Fibroblast of skin of left quadriceps (primary cell): ENCODE measurements at regions not wholly inside any gene's neighbourhood (a gene's known extent, or its start where the extent isn't known, plus 50 kb on each side); places are given as distances from the start of the nearest gene placed in this dataset.

Experiments
- DNase-seq, 2 experiments: peaks; one replicate each; pipeline ENCODE4 v3.0.0-alpha.2; 2013; ENCODE audit warnings: low read depth in 2 of 2

DNA sequence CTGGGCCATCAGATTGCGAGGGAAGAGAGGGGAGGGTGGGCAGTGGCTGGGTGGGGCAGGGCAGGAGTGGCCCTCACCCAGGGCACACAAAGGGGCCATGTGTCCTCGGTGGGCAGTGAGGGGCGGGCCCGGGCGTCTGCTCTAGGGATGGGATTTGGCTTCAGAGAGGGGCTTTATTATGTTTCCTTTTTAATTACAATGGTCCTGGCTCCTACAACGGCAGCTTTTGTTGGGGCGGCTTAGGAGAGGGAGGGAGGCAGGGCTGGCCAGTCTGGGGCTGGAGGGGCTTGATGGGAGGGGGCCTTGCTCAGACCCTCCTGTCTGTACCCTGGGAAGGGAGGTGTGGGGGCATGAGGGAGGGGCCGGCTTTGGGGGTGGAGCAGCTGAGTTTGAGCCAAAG, 102.8 kb upstream of the WNT4 start:
- DNase-seq = no peak

GRCh38 chr1:22246755-22247480, 104.0 kb upstream of the WNT4 start:
- no peak for DNase-seq

- no peak for DNase-seq
Measured at GRCh38 chr1:22247527-22248245, 104.8 kb upstream of the WNT4 start.

- DNase-seq = no peak
Measured at GRCh38 chr1:22248746-22249145, 105.8 kb upstream of the WNT4 start.

- DNase-seq = no peak
Measured at GRCh38 chr1:22249928-22250680, 107.2 kb upstream of the WNT4 start.

DNA sequence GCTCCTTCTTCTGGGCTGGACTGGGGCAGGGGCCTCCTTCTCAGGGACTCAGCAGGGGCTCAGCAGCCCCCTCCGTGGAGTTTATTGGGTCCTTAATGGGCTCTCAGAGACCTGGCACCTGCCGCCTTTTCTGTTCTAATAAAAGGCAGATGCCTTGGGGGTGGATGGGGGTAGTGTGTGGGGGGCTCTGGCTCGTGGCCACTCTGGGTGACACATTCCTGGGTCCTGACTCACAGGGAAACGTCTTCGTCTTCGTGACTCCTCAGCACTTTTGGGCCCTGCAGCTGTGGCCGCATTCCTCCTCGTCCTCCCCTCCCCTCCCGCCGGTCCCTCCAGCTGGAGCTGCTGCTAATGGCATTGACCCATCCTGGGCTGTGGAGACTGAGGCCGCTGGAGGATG, 107.8 kb upstream of the WNT4 start:
- DNase-seq = peak; percentile 12 to 15

GRCh38 chr1:22252251-22252650, 109.4 kb upstream of the WNT4 start:
- no peak for DNase-seq

DNA sequence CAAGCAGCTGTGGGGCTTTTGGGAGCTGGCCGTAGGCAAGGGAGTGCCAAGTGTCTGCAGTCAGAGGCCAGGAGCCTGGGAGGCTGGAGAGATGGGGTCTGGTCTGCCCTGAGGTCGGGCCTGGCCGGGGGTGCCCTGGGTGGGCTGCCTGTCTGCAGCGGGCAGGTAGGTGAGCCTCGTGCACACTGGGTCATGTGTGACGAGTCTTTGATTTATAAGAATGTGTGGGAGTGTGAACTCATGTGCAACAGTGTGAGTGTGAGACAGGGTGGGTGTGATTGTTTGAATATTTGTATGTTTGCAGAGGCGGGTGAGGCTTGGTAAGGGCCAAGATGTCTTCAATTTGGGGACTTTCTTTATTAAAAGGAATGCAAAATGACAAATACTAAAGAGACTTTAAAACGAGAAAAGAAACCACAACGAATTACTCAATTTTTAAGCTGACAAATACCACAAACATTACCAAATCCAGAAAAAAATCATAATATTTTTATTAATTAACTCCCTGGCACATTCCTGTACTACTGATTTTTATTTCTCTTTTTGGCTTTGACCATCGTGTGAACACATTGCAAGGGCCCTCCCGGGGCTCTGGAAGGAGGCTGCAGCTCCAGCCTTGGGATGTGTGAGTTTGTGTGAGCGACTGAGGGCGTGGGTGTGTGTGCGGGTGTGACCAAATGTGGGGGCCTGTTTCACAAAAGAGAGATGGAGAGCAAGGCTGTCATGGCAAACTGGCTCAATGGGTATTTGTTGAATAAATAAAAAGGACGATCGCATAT, 110.3 kb upstream of the WNT4 start:
- no peak for DNase-seq

- DNase-seq = no peak
Measured at GRCh38 chr1:22254756-22255155, 111.9 kb upstream of the WNT4 start.

DNA sequence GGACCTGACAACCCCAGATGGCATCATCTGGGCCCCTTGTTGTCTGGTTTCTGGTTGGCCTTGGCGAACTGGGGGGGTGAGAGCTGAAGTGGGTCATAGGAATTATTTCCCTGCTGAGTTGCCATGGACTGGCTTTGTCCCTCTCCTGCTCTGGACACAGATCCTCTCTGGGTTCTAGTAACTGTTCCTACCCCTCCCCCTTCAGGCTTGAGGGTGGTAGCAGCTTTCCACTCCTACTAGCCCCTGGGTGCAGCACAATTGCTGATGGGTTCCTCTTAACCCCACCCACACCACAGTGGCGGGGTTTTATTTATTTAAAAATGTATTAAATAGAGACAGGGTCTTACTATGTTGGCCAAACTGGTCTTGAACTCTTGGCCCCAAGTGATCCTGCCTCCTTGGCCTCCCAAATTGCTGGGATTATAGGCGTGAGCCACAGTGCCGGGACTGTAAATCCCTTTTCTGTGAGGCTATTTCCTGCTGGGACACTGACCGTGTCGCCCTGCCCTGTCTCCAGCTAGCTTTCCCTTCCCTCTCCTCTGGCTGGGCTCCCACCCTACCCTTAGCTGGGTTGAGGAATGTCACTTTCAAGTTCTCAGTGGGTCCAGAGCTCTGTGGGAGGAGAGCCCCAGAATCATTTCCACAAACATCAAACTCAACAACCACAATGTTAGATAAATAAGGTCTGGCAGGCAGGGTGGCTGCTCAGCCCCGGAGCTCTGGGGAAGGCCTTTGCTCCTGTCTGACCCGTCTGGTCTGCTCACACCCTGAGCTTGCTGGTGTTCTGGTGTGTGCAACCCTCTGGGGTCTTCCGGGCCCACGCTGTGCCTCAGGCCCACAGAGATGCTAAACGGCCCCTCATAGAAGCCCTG, 112.7 kb upstream of the WNT4 start:
- DNase-seq = no peak

DNA sequence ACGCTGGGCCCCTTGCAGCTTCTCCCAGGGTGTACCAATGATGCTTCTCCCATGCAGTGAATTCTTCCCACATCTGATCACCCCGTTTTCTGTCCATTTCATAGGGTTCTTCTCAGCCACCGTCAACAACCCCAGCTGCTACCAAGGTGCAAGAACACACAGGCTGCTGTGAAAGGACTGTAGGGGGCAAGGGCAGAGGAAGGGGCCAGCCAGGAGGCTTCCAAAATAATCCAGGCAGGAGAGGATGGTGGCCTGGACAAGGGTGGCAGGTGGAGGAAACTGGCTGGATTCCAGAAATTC, 113.3 kb upstream of the WNT4 start:
- no peak for DNase-seq

DNA sequence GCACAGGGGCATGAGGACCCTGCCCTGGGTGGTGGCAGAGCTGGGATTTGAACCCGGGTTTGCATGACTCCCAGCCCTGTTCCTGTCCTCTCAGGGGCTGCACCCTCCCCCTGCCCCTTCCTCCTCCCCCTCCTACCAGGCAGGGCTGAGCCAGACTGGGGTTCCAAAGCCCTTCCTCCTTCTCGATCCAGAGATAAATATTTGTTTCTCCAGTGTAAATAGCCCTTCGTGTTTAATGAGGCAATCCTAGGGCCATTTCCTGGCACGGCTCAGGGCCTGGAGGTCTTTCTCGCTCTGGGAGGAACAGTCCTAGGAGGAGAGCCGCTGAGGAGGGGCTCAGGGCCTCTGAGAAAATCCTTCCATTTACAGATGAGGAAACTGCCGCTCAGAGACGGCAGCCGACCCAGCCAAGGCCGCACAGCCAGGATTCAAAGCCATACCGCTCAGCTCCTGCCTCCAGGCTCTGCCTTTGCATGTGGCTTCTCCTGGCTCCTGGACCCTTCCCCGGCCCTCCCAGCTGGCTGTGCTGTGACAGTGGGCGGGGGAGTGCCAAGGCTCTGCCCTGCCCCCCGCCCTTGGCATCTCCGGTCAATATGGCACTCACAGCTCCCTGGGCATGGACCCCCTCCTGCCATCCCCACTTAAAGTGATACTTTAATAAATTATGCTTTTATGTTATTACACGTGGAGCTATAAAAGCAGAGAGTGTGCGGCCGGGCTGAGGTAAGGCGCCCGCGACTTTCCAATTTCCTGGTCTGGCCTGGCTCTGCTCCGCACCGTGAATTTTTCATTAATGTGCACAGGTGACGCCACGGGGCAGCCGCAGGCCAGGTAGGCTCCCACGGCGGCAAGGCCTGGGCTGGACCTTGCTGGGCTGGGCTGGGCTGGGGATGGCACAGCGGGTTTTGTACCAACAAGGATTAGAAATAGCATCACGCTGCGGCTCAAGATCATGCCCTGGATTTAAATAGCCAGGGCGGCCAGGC, 114.7 kb upstream of the WNT4 start:
- DNase-seq = no peak

DNA sequence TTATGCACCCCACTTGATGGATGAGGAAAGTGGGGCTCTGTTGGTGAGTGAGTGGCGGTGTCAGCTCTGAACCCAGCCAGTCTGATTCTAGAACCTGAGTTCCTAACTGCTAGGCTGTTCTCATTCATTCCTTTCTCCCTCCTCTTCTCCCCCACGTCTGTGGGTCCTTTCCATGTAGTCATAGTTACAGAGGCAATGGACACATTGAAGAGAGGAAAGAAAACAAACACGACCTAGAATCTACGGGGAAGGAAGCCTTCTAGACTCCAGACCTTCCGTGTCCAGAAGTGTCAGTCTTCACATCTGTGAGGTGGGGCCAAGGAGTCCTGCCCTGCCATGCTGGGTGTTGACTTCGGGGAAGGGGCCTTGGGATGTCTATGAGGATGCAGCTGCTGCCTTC, 115.8 kb upstream of the WNT4 start:
- no peak for DNase-seq

DNA sequence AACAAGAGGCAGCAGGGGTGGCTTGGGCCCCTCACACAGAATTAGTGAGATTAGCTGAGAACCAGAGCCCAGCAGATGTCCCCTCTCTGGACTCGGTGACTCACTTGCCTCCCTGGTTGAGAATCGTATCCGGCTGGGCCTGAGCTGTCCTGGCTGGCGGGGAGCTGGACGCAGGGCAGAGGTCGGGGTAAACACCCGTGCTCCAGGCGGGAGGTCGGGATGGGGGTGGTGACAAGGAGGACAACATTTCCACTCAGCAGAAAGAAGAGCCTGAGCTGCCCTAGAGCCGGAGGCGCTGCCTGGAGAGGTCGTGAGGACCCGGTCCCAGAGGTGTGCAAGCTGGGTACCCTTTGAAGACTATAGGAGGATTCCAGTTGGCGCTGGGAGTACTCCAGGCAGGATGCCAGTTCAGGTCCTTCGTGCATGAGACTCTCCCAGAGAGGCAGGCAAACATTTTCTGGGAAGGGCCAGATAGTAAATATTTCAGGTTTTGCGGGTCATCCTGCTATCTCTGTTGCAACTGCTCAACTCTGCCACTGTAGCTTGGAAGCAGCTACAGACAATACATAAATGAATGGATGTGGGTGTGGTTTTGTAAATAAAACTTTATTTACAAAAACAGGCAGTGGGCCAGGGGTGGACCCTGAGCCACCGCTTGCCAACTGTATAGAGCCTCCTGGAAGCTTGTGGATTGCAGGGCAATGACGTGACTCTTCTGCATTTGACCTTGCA, 116.8 kb upstream of the WNT4 start:
- DNase-seq = no peak

DNA sequence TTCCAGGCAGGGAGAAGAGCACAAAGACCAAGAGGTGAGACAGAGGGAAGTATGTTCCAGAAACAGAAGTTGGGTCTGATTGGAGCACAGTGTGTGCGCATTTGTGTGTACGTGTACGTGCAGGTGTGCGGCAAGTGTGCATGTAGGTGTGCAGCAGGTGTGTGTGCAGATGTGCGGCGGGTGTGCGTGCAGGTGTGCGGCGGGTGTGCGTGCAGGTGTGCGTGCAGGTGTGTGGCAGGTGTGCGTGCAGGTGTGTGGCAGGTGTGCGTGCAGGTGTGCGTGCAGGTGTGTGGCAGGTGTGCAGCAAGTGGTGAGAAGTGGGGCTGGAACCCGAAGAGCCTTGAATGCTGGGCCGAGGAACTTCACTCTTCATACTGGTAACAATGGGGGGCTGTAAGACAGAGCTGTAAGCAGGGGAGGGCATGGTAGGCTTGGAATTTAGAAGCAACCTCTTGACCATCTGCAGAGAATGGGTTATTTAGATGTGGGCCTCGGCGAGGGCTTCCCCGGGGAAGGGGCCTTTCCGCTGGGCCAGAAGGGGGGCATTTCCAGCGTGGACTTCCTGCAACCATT, 118.0 kb upstream of the WNT4 start:
- DNase-seq = no peak

DNA sequence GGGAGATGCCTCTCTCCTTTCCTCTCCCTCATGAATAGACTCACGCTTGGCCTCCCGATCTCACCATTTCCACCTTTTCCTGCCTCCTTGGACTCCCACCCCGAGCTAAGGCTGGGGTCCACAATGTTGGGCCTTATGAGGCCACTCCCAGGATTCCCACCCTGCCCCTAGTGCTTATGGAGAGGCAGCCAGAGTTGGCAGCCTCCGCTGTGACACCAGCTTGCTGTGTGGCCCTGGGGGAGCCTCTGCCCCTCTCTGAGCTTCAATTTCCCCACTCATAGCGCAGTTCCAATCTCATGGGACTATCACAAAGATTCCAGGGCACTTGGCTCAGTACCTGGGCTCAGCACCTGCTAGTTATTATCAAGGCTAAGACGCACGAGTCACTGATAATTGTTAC, 118.7 kb upstream of the WNT4 start:
- DNase-seq = no peak

- DNase-seq = no peak
Measured at GRCh38 chr1:22262583-22262982, 119.7 kb upstream of the WNT4 start.

GRCh38 chr1:22263359-22263758, 120.5 kb upstream of the WNT4 start:
- no peak for DNase-seq
